Astrocyte (in vitro differentiated cells and primary cell): ENCODE measurements at regions not wholly inside any gene's neighbourhood (a gene's known extent, or its start where the extent isn't known, plus 50 kb on each side); places are given as distances from the start of the nearest gene placed in this dataset.
"Not testable (repeated sequence)": the region's sequence is repeated elsewhere in the genome, so short reads cannot be mapped to it uniquely, and the experiment has no call there.

Experiments used
- DNase-seq: peaks from one replicate; pipeline ENCODE4 v3.0.0-alpha.2; 2010; ENCODE audit warnings: low read depth
- FAIRE-seq: peaks from 2 replicates; lab custom pipeline; 2011; peaks lifted over from hg19 to GRCh38; lab: Jason Lieb, UNC
- H2AFZ ChIP-seq: 2 replicates; pipeline ENCODE4 v1.6.0; 2012; ENCODE audit warnings: low read depth, low read length, inconsistent platforms
- H3K27ac ChIP-seq: 2 replicates; pipeline ENCODE4 v1.5.1; 2011; ENCODE audit warnings: low read depth, low read length, inconsistent platforms
- H3K27me3 ChIP-seq: 2 replicates; pipeline ENCODE4 v1.6.0; 2011; ENCODE audit warnings: low read length, inconsistent platforms; ENCODE audit not compliant: insufficient read depth
- H3K36me3 ChIP-seq: 2 replicates; pipeline ENCODE4 v1.5.1; 2011; ENCODE audit warnings: low read length, inconsistent platforms; ENCODE audit not compliant: insufficient read depth
- H3K4me1 ChIP-seq: 2 replicates; pipeline ENCODE4 v1.5.1; 2011; ENCODE audit warnings: low read length, inconsistent platforms; ENCODE audit not compliant: insufficient read depth
- H3K4me2 ChIP-seq: 2 replicates; pipeline ENCODE4 v1.6.0; 2012; ENCODE audit warnings: low read length, inconsistent platforms
- H3K4me3 ChIP-seq: 2 replicates; pipeline ENCODE4 v1.5.1; 2011; ENCODE audit warnings: low read depth, mild to moderate bottlenecking, low read length, inconsistent platforms; ENCODE audit not compliant: insufficient read depth
- H3K79me2 ChIP-seq: 2 replicates; pipeline ENCODE4 v1.6.0; 2012; ENCODE audit warnings: mild to moderate bottlenecking, low read length, inconsistent platforms; ENCODE audit not compliant: insufficient read depth
- H3K9ac ChIP-seq: 2 replicates; pipeline ENCODE4 v1.6.0; 2012; ENCODE audit warnings: mild to moderate bottlenecking, low read length, inconsistent platforms
- H3K9me3 ChIP-seq: 2 replicates; pipeline ENCODE4 v1.5.1; 2012; ENCODE audit warnings: low read depth, mild to moderate bottlenecking, low read length, inconsistent platforms; ENCODE audit not compliant: insufficient read depth
- H4K20me1 ChIP-seq: 2 replicates; pipeline ENCODE4 v1.6.0; 2012; ENCODE audit warnings: low read length, inconsistent platforms; ENCODE audit not compliant: insufficient read depth
- H3K27ac Mint-ChIP-seq: one replicate; pipeline ENCODE4 v1.8.0; 2021; ENCODE audit warnings: mild to moderate bottlenecking, mixed read lengths; ENCODE audit not compliant: unreplicated experiment
- H3K27me3 Mint-ChIP-seq: one replicate; pipeline ENCODE4 v1.8.0; 2021; ENCODE audit warnings: low read depth, mixed read lengths; ENCODE audit not compliant: unreplicated experiment
- H3K36me3 Mint-ChIP-seq: one replicate; pipeline ENCODE4 v1.8.0; 2021; ENCODE audit warnings: low read depth, mixed read lengths; ENCODE audit not compliant: unreplicated experiment
- H3K4me1 Mint-ChIP-seq: one replicate; pipeline ENCODE4 v1.8.0; 2021; ENCODE audit warnings: low read depth, mixed read lengths; ENCODE audit not compliant: unreplicated experiment
- H3K4me3 Mint-ChIP-seq: one replicate; pipeline ENCODE4 v1.8.0; 2021; ENCODE audit warnings: mild to moderate bottlenecking, moderate library complexity, mixed read lengths; ENCODE audit not compliant: unreplicated experiment
- H3K9me3 Mint-ChIP-seq: one replicate; pipeline ENCODE4 v1.8.0; 2021; ENCODE audit warnings: mild to moderate bottlenecking, mixed read lengths; ENCODE audit not compliant: unreplicated experiment
- EZH2 ChIP-seq: IDR thresholded peaks from 2 replicates; pipeline ENCODE4 v1.6.1; 2012; ENCODE audit warnings: mild to moderate bottlenecking, low read length, inconsistent platforms; ENCODE audit not compliant: insufficient read depth
- TF ChIP-seq, protein P1 (sequence below): IDR thresholded peaks from 2 replicates; pipeline ENCODE4 v1.5.1; 2011; ENCODE audit warnings: low read depth, mild to moderate bottlenecking, inconsistent platforms, low read length, moderate library complexity; ENCODE audit not compliant: insufficient read depth

DNA sequence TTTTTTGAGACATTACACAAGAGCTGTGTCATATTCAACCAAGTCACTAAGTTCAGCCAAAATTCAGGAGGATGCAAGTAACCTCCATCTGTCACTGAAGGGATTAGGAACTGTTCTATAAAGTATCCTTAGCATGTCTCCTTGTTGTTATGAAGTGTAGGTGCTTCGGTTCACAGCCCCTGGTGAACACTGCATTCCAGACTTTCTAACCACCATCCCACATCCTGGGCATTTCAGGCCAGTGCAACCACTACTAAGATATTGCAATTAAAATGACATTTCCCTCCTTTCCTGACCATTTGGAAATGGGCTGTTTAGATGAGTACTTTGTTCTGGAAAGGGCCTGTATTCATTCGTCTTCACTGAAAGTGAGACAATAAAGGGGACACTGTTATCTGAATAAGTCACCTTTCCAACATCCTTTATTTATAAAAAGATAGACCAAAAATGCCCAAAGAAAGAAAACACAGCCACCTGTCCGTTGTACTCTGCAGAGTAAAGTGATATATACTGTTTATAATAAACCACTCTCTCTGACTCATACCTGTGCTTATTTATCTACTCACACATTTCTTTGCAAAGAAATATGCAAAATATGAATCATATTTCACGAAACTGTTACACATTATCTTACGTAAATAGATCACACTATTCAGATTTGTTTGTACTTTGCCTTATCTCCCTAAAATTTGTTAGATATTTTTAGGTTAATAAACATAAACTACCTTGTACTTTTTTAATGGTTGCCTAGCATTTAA, 861.9 kb downstream of the CDH18 start:
- Mint-ChIP-seq H3K9me3 (peaks cover 5% of the 10 kb centered on the region), H3K27me3 (no peaks in the 10 kb centered on the region), H3K27ac (no peak overlapping the region), H3K4me1 (peaks cover 8% of the 10 kb centered on the region), H3K36me3 (no peaks in the 10 kb centered on the region), H3K4me3 (no peak overlapping the region)
- Histone ChIP-seq H3K9ac (no peak overlapping the region), H3K27ac (no peak overlapping the region), H3K4me2 (no peak overlapping the region), H3K79me2 (no peaks in the 10 kb centered on the region), H4K20me1 (no peaks in the 10 kb centered on the region), H3K36me3 (no peaks in the 10 kb centered on the region), H2AFZ (no peak overlapping the region), H3K4me1 (no peaks in the 10 kb centered on the region), H3K4me3 (no peak overlapping the region), H3K27me3 (no peaks in the 10 kb centered on the region), H3K9me3 (no peaks in the 10 kb centered on the region)
- FAIRE-seq (no peak), DNase-seq (peak; percentile 0)
- TF ChIP-seq, protein P1, sequence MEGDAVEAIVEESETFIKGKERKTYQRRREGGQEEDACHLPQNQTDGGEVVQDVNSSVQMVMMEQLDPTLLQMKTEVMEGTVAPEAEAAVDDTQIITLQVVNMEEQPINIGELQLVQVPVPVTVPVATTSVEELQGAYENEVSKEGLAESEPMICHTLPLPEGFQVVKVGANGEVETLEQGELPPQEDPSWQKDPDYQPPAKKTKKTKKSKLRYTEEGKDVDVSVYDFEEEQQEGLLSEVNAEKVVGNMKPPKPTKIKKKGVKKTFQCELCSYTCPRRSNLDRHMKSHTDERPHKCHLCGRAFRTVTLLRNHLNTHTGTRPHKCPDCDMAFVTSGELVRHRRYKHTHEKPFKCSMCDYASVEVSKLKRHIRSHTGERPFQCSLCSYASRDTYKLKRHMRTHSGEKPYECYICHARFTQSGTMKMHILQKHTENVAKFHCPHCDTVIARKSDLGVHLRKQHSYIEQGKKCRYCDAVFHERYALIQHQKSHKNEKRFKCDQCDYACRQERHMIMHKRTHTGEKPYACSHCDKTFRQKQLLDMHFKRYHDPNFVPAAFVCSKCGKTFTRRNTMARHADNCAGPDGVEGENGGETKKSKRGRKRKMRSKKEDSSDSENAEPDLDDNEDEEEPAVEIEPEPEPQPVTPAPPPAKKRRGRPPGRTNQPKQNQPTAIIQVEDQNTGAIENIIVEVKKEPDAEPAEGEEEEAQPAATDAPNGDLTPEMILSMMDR = no peak
- no peak for TF ChIP-seq EZH2

DNA sequence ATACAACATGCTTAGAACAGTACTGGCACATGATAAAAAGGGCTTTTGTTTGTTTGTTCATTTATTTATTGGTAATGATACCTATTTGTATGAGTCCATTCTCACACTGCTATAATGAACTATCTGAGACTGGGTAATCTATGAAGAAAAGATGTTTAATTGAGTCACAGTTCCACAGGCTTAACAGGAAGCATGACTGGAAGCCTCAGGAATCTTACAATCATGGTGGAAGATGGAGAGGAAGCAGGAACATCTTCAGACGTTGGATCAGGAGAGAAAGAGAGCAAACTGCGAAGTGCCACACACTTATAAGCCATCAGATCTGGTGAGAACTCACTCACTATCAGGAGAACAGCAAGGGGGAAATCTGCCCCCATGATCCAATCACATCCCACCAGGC, 847.7 kb downstream of the CDH18 start:
- H3K36me3 Mint-ChIP-seq = no peaks in the 10 kb centered on the region
- no peak for TF ChIP-seq EZH2
- TF ChIP-seq, protein P1 = no peak
- H2AFZ ChIP-seq = no peak overlapping the region
- DNase-seq = no peak
- H3K36me3 ChIP-seq = no peaks in the 10 kb centered on the region
- H3K4me3 Mint-ChIP-seq = no peak overlapping the region
- H3K4me2 ChIP-seq = no peak overlapping the region
- H3K9ac ChIP-seq = no peak overlapping the region
- H3K27ac Mint-ChIP-seq = no peak overlapping the region
- H3K4me3 ChIP-seq = no peak overlapping the region
- no peaks in the 10 kb centered on the region for H3K4me1 Mint-ChIP-seq
- no peaks in the 10 kb centered on the region for H3K79me2 ChIP-seq
- no peak for FAIRE-seq
- H3K9me3 Mint-ChIP-seq = no peaks in the 10 kb centered on the region
- H3K9me3 ChIP-seq = no peaks in the 10 kb centered on the region
- H3K27me3 Mint-ChIP-seq = no peaks in the 10 kb centered on the region
- no peaks in the 10 kb centered on the region for H4K20me1 ChIP-seq
- no peaks in the 10 kb centered on the region for H3K4me1 ChIP-seq
- H3K27ac ChIP-seq = no peak overlapping the region
- H3K27me3 ChIP-seq = no peaks in the 10 kb centered on the region

DNA sequence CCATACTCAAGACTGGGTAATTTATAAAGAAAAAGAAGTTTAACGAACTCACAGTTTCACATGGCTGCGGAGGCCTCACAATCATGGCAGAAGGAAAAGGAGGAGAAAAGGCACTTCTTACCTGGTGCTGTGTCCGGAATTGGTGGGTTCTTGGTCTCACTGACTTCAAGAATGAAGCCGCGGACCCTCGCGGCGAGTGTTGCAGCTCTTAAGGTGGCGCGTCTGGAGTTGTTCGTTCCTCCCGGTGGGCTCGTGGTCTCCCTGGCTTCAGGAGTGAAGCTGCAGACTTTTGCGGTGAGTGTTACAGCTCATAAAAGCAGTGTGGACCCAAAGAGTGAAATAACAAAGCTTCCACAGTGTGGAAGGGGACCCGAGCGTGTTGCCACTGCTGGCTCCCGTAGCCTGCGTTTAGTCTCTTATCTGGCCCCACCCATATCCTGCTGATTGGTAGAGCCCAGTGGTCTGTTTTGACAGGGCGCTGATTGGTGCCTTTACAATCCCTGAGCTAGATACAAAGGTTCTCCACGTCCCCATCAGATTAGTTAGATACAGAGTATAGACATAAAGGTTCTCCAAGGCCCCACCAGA, 846.0 kb downstream of the CDH18 start:
- H3K4me2 ChIP-seq, H3K4me3 Mint-ChIP-seq, H3K79me2 ChIP-seq, H3K27ac Mint-ChIP-seq, FAIRE-seq, H3K27me3 ChIP-seq, H3K27me3 Mint-ChIP-seq, H3K4me1 Mint-ChIP-seq, DNase-seq, H3K36me3 ChIP-seq, H3K9me3 ChIP-seq, H3K9me3 Mint-ChIP-seq, H3K4me3 ChIP-seq, H3K36me3 Mint-ChIP-seq, H4K20me1 ChIP-seq, H3K9ac ChIP-seq, H3K27ac ChIP-seq, H2AFZ ChIP-seq, H3K4me1 ChIP-seq: not testable (repeated sequence)

DNA sequence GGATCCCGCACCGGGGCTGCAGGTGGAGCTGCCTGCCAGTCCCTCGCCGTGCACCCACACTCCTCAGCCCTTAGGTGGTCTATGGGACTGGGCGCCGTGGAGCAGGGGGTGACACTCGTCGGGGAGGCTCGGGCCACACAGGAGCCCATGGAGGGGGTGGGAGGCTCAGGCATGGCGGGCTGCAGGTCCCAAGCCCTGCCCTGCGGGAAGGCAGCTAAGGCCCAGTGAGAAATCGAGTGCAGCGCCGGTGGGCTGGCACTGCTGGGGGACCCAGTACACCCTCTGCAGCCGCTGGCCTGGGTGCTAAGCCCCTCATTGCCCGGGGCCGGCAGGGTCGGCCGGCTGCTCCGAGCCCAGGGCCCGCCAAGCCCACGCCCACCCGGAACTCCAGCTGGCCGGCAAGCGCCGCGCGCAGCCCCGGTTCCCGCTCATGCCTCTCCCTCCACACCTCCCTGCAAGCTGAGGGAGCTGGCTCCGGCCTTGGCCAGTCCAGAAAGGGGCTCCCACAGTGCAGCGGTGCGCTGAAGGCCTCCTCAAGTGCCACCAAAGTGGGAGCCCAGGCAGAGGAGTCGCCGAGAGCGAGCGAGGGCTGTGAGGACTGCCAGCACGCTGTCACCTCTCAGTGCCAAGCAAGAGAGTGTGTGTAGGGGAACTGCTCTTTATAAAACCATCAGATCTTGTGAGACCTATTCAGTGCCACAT, 845.1 kb downstream of the CDH18 start:
- not testable (repeated sequence) for H3K27me3 Mint-ChIP-seq, H3K9me3 ChIP-seq, H3K4me2 ChIP-seq, H3K4me1 ChIP-seq, H3K9me3 Mint-ChIP-seq, H3K4me3 Mint-ChIP-seq, H3K27ac ChIP-seq, H4K20me1 ChIP-seq, H3K4me1 Mint-ChIP-seq, H3K36me3 ChIP-seq, H3K79me2 ChIP-seq, H2AFZ ChIP-seq, H3K9ac ChIP-seq, H3K4me3 ChIP-seq, H3K27me3 ChIP-seq, DNase-seq, FAIRE-seq, H3K36me3 Mint-ChIP-seq, H3K27ac Mint-ChIP-seq
